ENCODE measurements at regions not wholly inside any gene's neighbourhood (a gene's known extent, or its start where the extent isn't known, plus 50 kb on each side); places are given as distances from the start of the nearest gene placed in this dataset.

GRCh38 chrX:45379236-45379635 lies 178.6 kb upstream of the DIPK2B start:
- BruUV-seq (replicated peaks), result no TSS peak
- Histone ChIP-seq H3K4me3 (replicated peaks in 1 of 3; ENCODE audit: insufficient read depth in 1 of 3, low read depth in 1 of 3, low read length in 3 of 3) (no peak overlapping the region), H3K27ac (ENCODE audit: insufficient read depth, low read depth, low read length) (no peak overlapping the region), H3K36me3 (ENCODE audit: control insufficient read depth in 2 of 2, extremely low read depth in 1 of 2, insufficient read depth in 2 of 2, low read length in 2 of 2) (no peaks in the 10 kb centered on the region), H3K9me1 (replicated peaks; ENCODE audit: control insufficient read depth, extremely low read depth, insufficient read depth, low read length) (no peaks in the 10 kb centered on the region), H3K27me3 (ENCODE audit: control insufficient read depth in 2 of 2, insufficient read depth in 2 of 2, low read length in 2 of 2) (no peaks in the 10 kb centered on the region), H3K79me2 (ENCODE audit: control insufficient read depth, insufficient read depth, low read length) (no peaks in the 10 kb centered on the region), H2AFZ (ENCODE audit: low read depth, low read length) (no peak overlapping the region), H4K20me1 (replicated peaks; ENCODE audit: control insufficient read depth, extremely low read depth, insufficient read depth, low read length) (no peaks in the 10 kb centered on the region), H3K4me1 (ENCODE audit: control insufficient read depth, extremely low read depth, insufficient read depth, low read length) (no peaks in the 10 kb centered on the region), H3K9me3 (replicated peaks; ENCODE audit: control insufficient read depth, insufficient read depth, low read length) (no peaks in the 10 kb centered on the region), H3K4me2 (ENCODE audit: insufficient read depth, low read length) (no peak overlapping the region), H3K9ac (replicated peaks; ENCODE audit: extremely low read depth, insufficient read depth, low read length) (no peak overlapping the region)
- no peak for FAIRE-seq
- dilution Hi-C loops (cut with MboI; ENCODE audit: extremely low pct_ligation_motif_present, low sequenced_read_pairs) (no loop called here), intact Hi-C loops (cut with micrococcal nuclease) (no loop called here)
- no peak for TF ChIP-seq EZH2 (IDR thresholded peaks at IDR 0.05; ENCODE audit: borderline replicate concordance, low read depth, low read length, severe bottlenecking)
- TF ChIP-seq GATA2 (IDR thresholded peaks at IDR 0.05; ENCODE audit: insufficient read depth, insufficient read length, low read depth, low read length), result no peak
- TF ChIP-seq MAX (IDR thresholded peaks at IDR 0.05; ENCODE audit: insufficient read depth, insufficient read length), result no peak
- no peak for TF ChIP-seq CTCF (IDR thresholded peaks at IDR 0.05; ENCODE audit: extremely low read depth in 1 of 2, insufficient read depth in 1 of 2, low read depth in 1 of 2, low read length in 2 of 2)
- TF ChIP-seq POLR2AphosphoS5 (IDR thresholded peaks at IDR 0.05; ENCODE audit: insufficient read depth, low read depth, low read length), result no peak
- TF ChIP-seq JUN (IDR thresholded peaks at IDR 0.05; ENCODE audit: borderline replicate concordance, insufficient read depth, insufficient read length, low read depth), result no peak
- no peak for TF ChIP-seq FOS (IDR thresholded peaks at IDR 0.05; ENCODE audit: borderline replicate concordance, insufficient read depth, low read length)
- TF ChIP-seq MYC (IDR thresholded peaks at IDR 0.05; ENCODE audit: low read depth, low read length), result no peak
- TF ChIP-seq POLR2A (IDR thresholded peaks at IDR 0.05; ENCODE audit: low read depth, low read length), result no peak
- no peak for DNase-seq (ENCODE audit: low read depth, low spot score)
- POLR2A ChIA-PET, result no interaction called here
- CTCF ChIA-PET, result no interaction called here
